ENCODE measurements at regions not wholly inside any gene's neighbourhood (a gene's known extent, or its start where the extent isn't known, plus 50 kb on each side); places are given as distances from the start of the nearest gene placed in this dataset.

DNA sequence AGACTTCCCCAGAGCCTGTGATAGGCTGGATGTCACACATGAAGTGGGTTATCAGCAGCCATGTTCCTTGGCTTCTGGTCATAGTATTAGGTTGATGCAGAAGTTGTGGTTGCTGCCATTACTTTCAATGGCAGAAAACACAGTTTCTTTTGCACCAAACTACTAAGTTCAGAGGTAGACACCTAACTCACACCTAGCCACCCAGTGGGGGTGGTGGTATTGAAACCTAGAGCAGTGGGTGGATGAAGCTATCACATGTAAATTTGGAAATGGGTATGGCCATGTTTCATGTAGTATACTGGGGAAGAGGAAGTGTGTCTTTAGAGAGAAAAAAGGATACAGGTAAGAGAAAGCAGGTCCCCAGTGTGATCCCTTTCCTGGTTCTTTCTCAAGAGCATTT lies 347.9 kb upstream of the SEMA6A start:
- no peak overlapping the region for H3K4ac ChIP-seq (ENCODE audit: low read depth, low read length)
- no peaks in the 10 kb centered on the region for H3K79me2 ChIP-seq (ENCODE audit: control insufficient read depth, insufficient read depth, low read length)
- no peak for DNase-seq
- no peak overlapping the region for H3K23ac ChIP-seq (ENCODE audit: low read length)
- no peaks in the 10 kb centered on the region for H3K36me3 ChIP-seq (ENCODE audit: control insufficient read depth, insufficient read depth, low read length)
- H4K8ac ChIP-seq (ENCODE audit: low read depth, low read length) = no peak overlapping the region
- H3K79me1 ChIP-seq (ENCODE audit: low read length) = no peaks in the 10 kb centered on the region
- no peak overlapping the region for H4K5ac ChIP-seq (ENCODE audit: low read length)
- H3K4me3 ChIP-seq (ENCODE audit: low read length) = no peak overlapping the region
- no peak overlapping the region for H3K27ac ChIP-seq (ENCODE audit: low read depth, low read length)
- no peak overlapping the region for H3K56ac ChIP-seq (ENCODE audit: low read length)
- no peak overlapping the region for H2BK5ac ChIP-seq (ENCODE audit: low read length)
- no peaks in the 10 kb centered on the region for H3K4me1 ChIP-seq (ENCODE audit: control insufficient read depth, low read depth, low read length)
- no peak overlapping the region for H2BK15ac ChIP-seq (replicated peaks; ENCODE audit: low read depth)
- H2BK120ac ChIP-seq (ENCODE audit: low read depth, low read length) = no peak overlapping the region
- H3K27me3 ChIP-seq (ENCODE audit: insufficient read depth, low read length, poor library complexity) = no peaks in the 10 kb centered on the region
- peak overlapping the region; percentile 3 for H3K18ac ChIP-seq (ENCODE audit: low read length)
- H2AK5ac ChIP-seq (ENCODE audit: low read length) = no peak overlapping the region
- no peak overlapping the region for H3K4me2 ChIP-seq (ENCODE audit: low read length)
- H3K9ac ChIP-seq (ENCODE audit: low read length) = no peak overlapping the region

DNA sequence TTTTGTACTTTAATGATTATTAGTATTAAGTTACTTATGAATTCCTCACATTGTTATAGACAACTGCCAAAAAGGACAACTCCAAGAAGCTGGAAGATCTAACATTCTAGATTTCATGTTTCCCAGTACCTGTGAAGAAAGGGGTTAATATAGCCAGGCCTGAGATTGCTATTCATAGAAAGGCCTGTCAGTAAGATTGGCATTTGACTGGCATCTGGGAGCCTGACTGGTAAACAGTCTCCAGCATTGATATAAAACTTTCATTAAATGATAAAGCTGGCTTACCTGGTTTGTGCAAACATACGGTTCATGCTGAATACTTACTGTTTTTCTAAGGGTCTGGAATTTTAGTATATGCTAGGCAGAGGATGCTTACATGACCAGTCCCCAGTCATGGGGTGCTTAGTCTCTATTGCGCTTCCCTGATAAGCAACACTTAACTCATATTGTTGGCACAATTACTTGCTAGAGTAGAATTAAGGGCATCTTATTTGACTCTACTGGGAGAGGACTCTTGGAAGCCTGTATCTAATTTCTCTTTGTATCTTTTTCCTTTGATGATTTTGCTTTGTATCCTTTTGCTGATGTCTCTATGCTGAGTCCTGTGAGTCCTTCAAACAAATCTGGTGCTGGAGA lies 340.4 kb upstream of the SEMA6A start:
- Histone ChIP-seq H4K8ac (ENCODE audit: low read depth, low read length) (no peak overlapping the region), H4K5ac (ENCODE audit: low read length) (no peak overlapping the region), H3K4me3 (ENCODE audit: low read length) (no peak overlapping the region), H2AK5ac (ENCODE audit: low read length) (no peak overlapping the region), H2BK120ac (ENCODE audit: low read depth, low read length) (no peak overlapping the region), H3K4me1 (ENCODE audit: control insufficient read depth, low read depth, low read length) (no peaks in the 10 kb centered on the region), H3K56ac (ENCODE audit: low read length) (no peak overlapping the region), H3K79me1 (ENCODE audit: low read length) (no peaks in the 10 kb centered on the region), H3K9ac (ENCODE audit: low read length) (no peak overlapping the region), H3K79me2 (ENCODE audit: control insufficient read depth, insufficient read depth, low read length) (no peaks in the 10 kb centered on the region), H3K4me2 (ENCODE audit: low read length) (no peak overlapping the region), H3K4ac (ENCODE audit: low read depth, low read length) (no peak overlapping the region), H3K36me3 (ENCODE audit: control insufficient read depth, insufficient read depth, low read length) (no peaks in the 10 kb centered on the region), H2BK15ac (replicated peaks; ENCODE audit: low read depth) (no peak overlapping the region), H2BK5ac (ENCODE audit: low read length) (no peak overlapping the region), H3K27me3 (ENCODE audit: insufficient read depth, low read length, poor library complexity) (no peaks in the 10 kb centered on the region), H3K23ac (ENCODE audit: low read length) (no peak overlapping the region), H3K27ac (ENCODE audit: low read depth, low read length) (no peak overlapping the region), H3K18ac (ENCODE audit: low read length) (no peak overlapping the region)
- WGBS (ENCODE audit: extremely low coverage, insufficient coverage, low lambda C conversion rate) = no CpG with 5 or more reads among the region's 2 CpGs
- DNase-seq = no peak

- Histone ChIP-seq H3K4ac (ENCODE audit: low read depth, low read length) (no peak overlapping the region), H2AK5ac (ENCODE audit: low read length) (no peak overlapping the region), H3K27me3 (ENCODE audit: insufficient read depth, low read length, poor library complexity) (no peaks in the 10 kb centered on the region), H3K9ac (ENCODE audit: low read length) (no peak overlapping the region), H2BK120ac (ENCODE audit: low read depth, low read length) (no peak overlapping the region), H2BK5ac (ENCODE audit: low read length) (no peak overlapping the region), H3K56ac (ENCODE audit: low read length) (no peak overlapping the region), H3K27ac (ENCODE audit: low read depth, low read length) (no peak overlapping the region), H3K23ac (ENCODE audit: low read length) (no peak overlapping the region), H3K36me3 (ENCODE audit: control insufficient read depth, insufficient read depth, low read length) (no peaks in the 10 kb centered on the region), H3K4me1 (ENCODE audit: control insufficient read depth, low read depth, low read length) (no peaks in the 10 kb centered on the region), H2BK15ac (replicated peaks; ENCODE audit: low read depth) (no peak overlapping the region), H4K5ac (ENCODE audit: low read length) (no peak overlapping the region), H3K79me2 (ENCODE audit: control insufficient read depth, insufficient read depth, low read length) (no peaks in the 10 kb centered on the region), H4K8ac (ENCODE audit: low read depth, low read length) (no peak overlapping the region), H3K4me2 (ENCODE audit: low read length) (no peak overlapping the region), H3K4me3 (ENCODE audit: low read length) (no peak overlapping the region), H3K79me1 (ENCODE audit: low read length) (no peaks in the 10 kb centered on the region), H3K18ac (ENCODE audit: low read length) (no peak overlapping the region)
- no peak for DNase-seq
- no CpG with 5 or more reads among the region's 1 CpG for WGBS (ENCODE audit: extremely low coverage, insufficient coverage, low lambda C conversion rate)
Measured at GRCh38 chr5:116912221-116912620, 337.6 kb upstream of the SEMA6A start.

GRCh38 chr5:116911074-116911473 lies 336.5 kb upstream of the SEMA6A start:
- Histone ChIP-seq H3K79me1 (ENCODE audit: low read length) (no peaks in the 10 kb centered on the region), H2BK5ac (ENCODE audit: low read length) (no peak overlapping the region), H3K18ac (ENCODE audit: low read length) (no peak overlapping the region), H2AK5ac (ENCODE audit: low read length) (no peak overlapping the region), H3K36me3 (ENCODE audit: control insufficient read depth, insufficient read depth, low read length) (no peaks in the 10 kb centered on the region), H2BK120ac (ENCODE audit: low read depth, low read length) (no peak overlapping the region), H3K27me3 (ENCODE audit: insufficient read depth, low read length, poor library complexity) (no peaks in the 10 kb centered on the region), H3K79me2 (ENCODE audit: control insufficient read depth, insufficient read depth, low read length) (no peaks in the 10 kb centered on the region), H3K56ac (ENCODE audit: low read length) (no peak overlapping the region), H3K27ac (ENCODE audit: low read depth, low read length) (no peak overlapping the region), H3K4me1 (ENCODE audit: control insufficient read depth, low read depth, low read length) (no peaks in the 10 kb centered on the region), H2BK15ac (replicated peaks; ENCODE audit: low read depth) (no peak overlapping the region), H3K4me2 (ENCODE audit: low read length) (no peak overlapping the region), H3K9ac (ENCODE audit: low read length) (no peak overlapping the region), H3K4ac (ENCODE audit: low read depth, low read length) (no peak overlapping the region), H4K8ac (ENCODE audit: low read depth, low read length) (no peak overlapping the region), H3K4me3 (ENCODE audit: low read length) (no peak overlapping the region), H4K5ac (ENCODE audit: low read length) (no peak overlapping the region), H3K23ac (ENCODE audit: low read length) (no peak overlapping the region)
- DNase-seq = no peak
- no CpG with 5 or more reads among the region's 1 CpG for WGBS (ENCODE audit: extremely low coverage, insufficient coverage, low lambda C conversion rate)

DNA sequence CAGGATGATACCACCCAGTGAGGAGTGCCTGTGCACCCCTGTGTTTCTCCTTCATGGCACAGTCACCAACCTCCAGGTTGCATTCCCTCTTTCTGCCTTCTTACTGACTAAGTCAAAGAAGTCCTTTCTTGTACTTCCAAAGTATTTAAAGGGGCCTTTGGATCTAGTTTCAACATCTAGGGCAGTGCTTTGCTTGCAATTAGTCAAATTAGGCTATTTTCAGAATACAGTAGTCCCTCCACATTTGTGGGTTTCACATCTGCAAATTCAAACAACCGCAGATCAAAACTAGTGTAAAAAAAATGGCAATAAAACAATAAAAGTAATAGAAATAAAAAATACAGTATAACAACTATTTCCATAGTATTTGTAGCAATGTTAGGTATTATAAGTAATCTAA lies 333.9 kb upstream of the SEMA6A start:
- no peaks in the 10 kb centered on the region for H3K79me1 ChIP-seq (ENCODE audit: low read length)
- no peak overlapping the region for H2BK15ac ChIP-seq (replicated peaks; ENCODE audit: low read depth)
- no peaks in the 10 kb centered on the region for H3K36me3 ChIP-seq (ENCODE audit: control insufficient read depth, insufficient read depth, low read length)
- no peak overlapping the region for H4K5ac ChIP-seq (ENCODE audit: low read length)
- H3K27ac ChIP-seq (ENCODE audit: low read depth, low read length) = no peak overlapping the region
- no peak overlapping the region for H3K18ac ChIP-seq (ENCODE audit: low read length)
- H3K4me3 ChIP-seq (ENCODE audit: low read length) = no peak overlapping the region
- no peak overlapping the region for H4K8ac ChIP-seq (ENCODE audit: low read depth, low read length)
- no peak overlapping the region for H3K4ac ChIP-seq (ENCODE audit: low read depth, low read length)
- no CpG with 5 or more reads among the region's 1 CpG for WGBS (ENCODE audit: extremely low coverage, insufficient coverage, low lambda C conversion rate)
- H3K79me2 ChIP-seq (ENCODE audit: control insufficient read depth, insufficient read depth, low read length) = no peaks in the 10 kb centered on the region
- H2BK5ac ChIP-seq (ENCODE audit: low read length) = no peak overlapping the region
- no peak overlapping the region for H2BK120ac ChIP-seq (ENCODE audit: low read depth, low read length)
- H2AK5ac ChIP-seq (ENCODE audit: low read length) = no peak overlapping the region
- H3K27me3 ChIP-seq (ENCODE audit: insufficient read depth, low read length, poor library complexity) = no peaks in the 10 kb centered on the region
- H3K9ac ChIP-seq (ENCODE audit: low read length) = no peak overlapping the region
- H3K23ac ChIP-seq (ENCODE audit: low read length) = no peak overlapping the region
- no peak overlapping the region for H3K4me2 ChIP-seq (ENCODE audit: low read length)
- H3K56ac ChIP-seq (ENCODE audit: low read length) = no peak overlapping the region
- no peaks in the 10 kb centered on the region for H3K4me1 ChIP-seq (ENCODE audit: control insufficient read depth, low read depth, low read length)
- DNase-seq = no peak

GRCh38 chr5:116905885-116906284 lies 331.3 kb upstream of the SEMA6A start:
- H2BK5ac ChIP-seq (ENCODE audit: low read length) = no peak overlapping the region
- H3K4ac ChIP-seq (ENCODE audit: low read depth, low read length) = no peak overlapping the region
- H4K8ac ChIP-seq (ENCODE audit: low read depth, low read length) = no peak overlapping the region
- H2BK120ac ChIP-seq (ENCODE audit: low read depth, low read length) = no peak overlapping the region
- no peak overlapping the region for H3K18ac ChIP-seq (ENCODE audit: low read length)
- no peak overlapping the region for H3K23ac ChIP-seq (ENCODE audit: low read length)
- no peak overlapping the region for H3K27ac ChIP-seq (ENCODE audit: low read depth, low read length)
- H3K9ac ChIP-seq (ENCODE audit: low read length) = no peak overlapping the region
- no CpG with 5 or more reads among the region's 3 CpGs for WGBS (ENCODE audit: extremely low coverage, insufficient coverage, low lambda C conversion rate)
- H3K4me1 ChIP-seq (ENCODE audit: control insufficient read depth, low read depth, low read length) = no peaks in the 10 kb centered on the region
- H3K27me3 ChIP-seq (ENCODE audit: insufficient read depth, low read length, poor library complexity) = no peaks in the 10 kb centered on the region
- no peak overlapping the region for H3K4me3 ChIP-seq (ENCODE audit: low read length)
- no peak for DNase-seq
- H2BK15ac ChIP-seq (replicated peaks; ENCODE audit: low read depth) = no peak overlapping the region
- no peak overlapping the region for H3K4me2 ChIP-seq (ENCODE audit: low read length)
- H3K79me1 ChIP-seq (ENCODE audit: low read length) = no peaks in the 10 kb centered on the region
- no peak overlapping the region for H4K5ac ChIP-seq (ENCODE audit: low read length)
- no peak overlapping the region for H2AK5ac ChIP-seq (ENCODE audit: low read length)
- H3K36me3 ChIP-seq (ENCODE audit: control insufficient read depth, insufficient read depth, low read length) = no peaks in the 10 kb centered on the region
- no peaks in the 10 kb centered on the region for H3K79me2 ChIP-seq (ENCODE audit: control insufficient read depth, insufficient read depth, low read length)
- no peak overlapping the region for H3K56ac ChIP-seq (ENCODE audit: low read length)
